Kidney (tissue), 13 donors: ENCODE measurements at regions not wholly inside any gene's neighbourhood (a gene's known extent, or its start where the extent isn't known, plus 50 kb on each side); places are given as distances from the start of the nearest gene placed in this dataset.
"Not testable (repeated sequence)": the region's sequence is repeated elsewhere in the genome, so short reads cannot be mapped to it uniquely, and the experiment has no call there.

Experiments
- DNase-seq, 5 donors: peaks; one replicate each; pipeline ENCODE4 v3.0.0-alpha.2; 2013 to 2020
- FAIRE-seq: peaks from 2 replicates; lab custom pipeline; 2012; peaks lifted over from hg19 to GRCh38; lab: Jason Lieb, UNC
- H3K27ac ChIP-seq, 2 donors: one replicate each; pipeline ENCODE4 v1.7.0; 2013; ENCODE audit warnings: low read depth in 2 of 2, low read length in 2 of 2, inconsistent platforms in 1 of 2
- H3K27me3 ChIP-seq: one replicate; pipeline ENCODE4 v1.7.1; 2013; ENCODE audit warnings: low read length, inconsistent platforms; ENCODE audit not compliant: control insufficient read depth, insufficient read depth
- H3K36me3 ChIP-seq, 3 donors: one replicate each; pipeline versions ENCODE4 v1.7.0 to v1.7.1; 2013; ENCODE audit warnings: low read length in 3 of 3, control low read depth in 1 of 3, inconsistent platforms in 1 of 3; ENCODE audit not compliant: insufficient read depth in 3 of 3, control insufficient read depth in 2 of 3
- H3K4me1 ChIP-seq, 3 donors: one replicate each; pipeline versions ENCODE4 v1.7.0 to v1.7.1; 2013; ENCODE audit warnings: low read length in 3 of 3, inconsistent platforms in 1 of 3, low read depth in 1 of 3; ENCODE audit not compliant: control insufficient read depth in 2 of 3, insufficient read depth in 2 of 3
- H3K4me3 ChIP-seq, 3 donors: one replicate each; pipeline versions ENCODE4 v1.7.0 to v1.8.1; 2013; ENCODE audit warnings: low read length in 3 of 3, control low read depth in 1 of 3, inconsistent platforms in 1 of 3
- H3K9ac ChIP-seq, 3 donors: one replicate each; pipeline versions ENCODE4 v1.7.0 to v1.7.1; 2013; ENCODE audit warnings: low read length in 3 of 3, control low read depth in 1 of 3, inconsistent platforms in 1 of 3
- H3K9me3 ChIP-seq, 3 donors: one replicate each; pipeline versions ENCODE4 v1.7.0 to v1.7.1; 2013; ENCODE audit warnings: low read length in 3 of 3, control low read depth in 1 of 3, inconsistent platforms in 1 of 3; ENCODE audit not compliant: control insufficient read depth in 2 of 3, insufficient read depth in 1 of 3
- CTCF ChIP-seq: IDR thresholded peaks from 3 replicates; pipeline ENCODE4 v1.5.1; 2012; ENCODE audit warnings: mild to moderate bottlenecking, moderate library complexity, borderline replicate concordance; ENCODE audit not compliant: insufficient read depth; ENCODE audit errors: extremely low read depth
- intact Hi-C: fragments of 100-400 bp; cut with DNase I; formaldehyde crosslinking; loops from one replicate; pipeline ENCODE4 v1.11.1; 2022
- donor health status: control.
- donor health status: control.
- donor health status: control.
- donor health status: control.
- donor health status: control.
- donor health status: DM: yes; HTN: yes; CAD: no.
- donor health status: Normal renal cell carcinoma (clear cell type).

GRCh38 chr3:107227091-107227490 lies 150.1 kb upstream of the CCDC54 start:
- no peak overlapping the region for H3K4me3 ChIP-seq
- intact Hi-C loops: no loop called here
- TF ChIP-seq CTCF: no peak
- H3K27ac ChIP-seq: no peak overlapping the region
- H3K9me3 ChIP-seq: no peaks in the 10 kb centered on the region
- no peak for FAIRE-seq
- no peaks in the 10 kb centered on the region for H3K27me3 ChIP-seq
- no peak for DNase-seq
- H3K9ac ChIP-seq: no peak overlapping the region
- H3K4me1 ChIP-seq: no peaks in the 10 kb centered on the region
- H3K36me3 ChIP-seq: no peaks in the 10 kb centered on the region

GRCh38 chr3:107233877-107234276 lies 143.4 kb upstream of the CCDC54 start:
- H3K9me3 ChIP-seq, H3K4me1 ChIP-seq, DNase-seq, H3K36me3 ChIP-seq, H3K27me3 ChIP-seq, FAIRE-seq, H3K4me3 ChIP-seq, intact Hi-C loops, H3K9ac ChIP-seq, H3K27ac ChIP-seq: not testable (repeated sequence)

GRCh38 chr3:107235193-107235927 lies 141.9 kb upstream of the CCDC54 start:
- DNase-seq (peak in 3 of 5 donors; percentile 26 to 65 (median 39)), FAIRE-seq (no peak)
- Histone ChIP-seq H3K4me1 (no peaks in the 10 kb centered on the region), H3K4me3 (peak overlapping the region; percentile 75 to 90 (median 87)), H3K9ac (peak overlapping the region; percentile 69 to 90 (median 74)), H3K27me3 (no peaks in the 10 kb centered on the region), H3K27ac (peak overlapping the region; percentile 15 to 20), H3K36me3 (no peaks in the 10 kb centered on the region), H3K9me3 (no peaks in the 10 kb centered on the region)
- intact Hi-C loops: no loop called here
- TF ChIP-seq CTCF: no peak

- FAIRE-seq (peak; percentile 98), DNase-seq (peak in 4 of 5 donors; percentile 58 to 94 (median 80))
- no peaks in the 10 kb centered on the region for H3K4me1 ChIP-seq
- H3K27ac ChIP-seq: peak overlapping the region; percentile 15 to 20
- H3K27me3 ChIP-seq: no peaks in the 10 kb centered on the region
- TF ChIP-seq CTCF: peak; percentile 96
- H3K9me3 ChIP-seq: no peaks in the 10 kb centered on the region
- peak overlapping the region in 2 of 3 donors; percentile 74 to 90 for H3K9ac ChIP-seq
- peak overlapping the region; percentile 75 to 90 (median 87) for H3K4me3 ChIP-seq
- H3K36me3 ChIP-seq: no peaks in the 10 kb centered on the region
- intact Hi-C loops: no loop called here
Measured at GRCh38 chr3:107235928-107236315, 141.3 kb upstream of the CCDC54 start.
